ENCODE measurements at regions not wholly inside any gene's neighbourhood (a gene's known extent, or its start where the extent isn't known, plus 50 kb on each side); places are given as distances from the start of the nearest gene placed in this dataset.
A peak's percentile ranks its signal among the peaks of the same experiment; 100 is the strongest.

- DNase-seq (ENCODE audit: low read depth), result no peak
- no peak for TF ChIP-seq CTCF (IDR thresholded peaks at IDR 0.05; ENCODE audit: insufficient read depth, low read depth, low read length, missing control alignments)
- H3K4me3 ChIP-seq (ENCODE audit: low read length), result no peak overlapping the region
These were observed 215.3 kb downstream of the RBFOX3 start for GRCh38 chr17:79395545-79395944.

DNA sequence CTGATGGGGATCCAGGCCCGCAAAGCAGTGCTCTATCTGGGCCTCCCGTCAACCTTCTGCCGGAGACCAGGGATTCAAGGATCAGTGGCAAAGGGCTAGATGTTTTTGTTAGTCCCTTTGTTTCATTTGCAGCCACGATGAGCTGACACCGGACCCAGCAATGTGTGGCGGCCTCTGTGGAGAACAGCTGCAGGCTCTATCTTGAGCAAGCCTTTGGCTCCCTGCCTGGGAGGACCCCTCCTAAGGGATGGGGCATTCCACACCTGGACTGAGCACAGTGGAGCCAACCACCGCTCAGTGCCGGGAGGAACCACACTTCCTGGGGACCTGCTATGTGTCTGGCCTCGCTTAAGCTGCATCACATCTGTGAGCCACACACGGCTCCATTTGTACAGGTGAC lies 215.8 kb downstream of the RBFOX3 start:
- no peak overlapping the region for H3K4me3 ChIP-seq (ENCODE audit: low read length)
- no peak for TF ChIP-seq CTCF (IDR thresholded peaks at IDR 0.05; ENCODE audit: insufficient read depth, low read depth, low read length, missing control alignments)
- no peak for DNase-seq (ENCODE audit: low read depth)

DNA sequence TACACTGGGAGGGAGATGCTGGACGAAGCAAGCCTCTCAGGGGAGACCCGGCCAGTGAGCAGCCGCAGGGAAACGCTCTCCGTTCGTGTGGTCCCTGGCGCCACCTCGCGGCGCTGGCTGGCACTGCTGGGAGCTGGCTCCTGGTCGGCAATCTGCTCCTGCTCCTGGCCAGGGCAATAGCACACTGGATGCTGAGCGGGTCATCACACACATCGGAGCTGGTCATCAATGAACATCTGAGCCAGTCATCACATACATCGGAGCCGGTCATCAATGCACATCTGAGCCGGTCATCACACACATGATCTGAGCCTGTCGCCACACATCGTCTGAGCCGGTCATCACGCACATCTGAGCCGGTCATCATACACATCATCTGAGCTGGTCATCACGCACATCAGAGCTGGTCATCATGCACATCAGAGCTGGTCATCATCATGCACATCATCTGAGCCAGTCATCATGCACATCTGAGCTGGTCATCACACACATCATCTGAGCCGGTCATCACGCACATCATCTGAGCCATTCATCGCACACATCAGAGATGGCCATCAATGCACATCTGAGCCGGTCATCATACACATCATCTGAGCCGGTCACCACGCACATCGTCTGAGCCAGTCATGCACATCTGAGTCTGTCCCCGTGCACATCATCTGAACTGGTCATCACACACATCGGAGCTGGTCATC lies 217.3 kb downstream of the RBFOX3 start:
- DNase-seq (ENCODE audit: low read depth), result peak; percentile 62
- TF ChIP-seq CTCF (IDR thresholded peaks at IDR 0.05; ENCODE audit: insufficient read depth, low read depth, low read length, missing control alignments), result peak; percentile 93
- H3K4me3 ChIP-seq (ENCODE audit: low read length), result no peak overlapping the region

- no peak overlapping the region for H3K4me3 ChIP-seq (ENCODE audit: low read length)
- DNase-seq (ENCODE audit: low read depth), result peak; percentile 1
- TF ChIP-seq CTCF (IDR thresholded peaks at IDR 0.05; ENCODE audit: insufficient read depth, low read depth, low read length, missing control alignments), result no peak
These were observed 218.3 kb downstream of the RBFOX3 start for GRCh38 chr17:79392598-79392997.

DNA sequence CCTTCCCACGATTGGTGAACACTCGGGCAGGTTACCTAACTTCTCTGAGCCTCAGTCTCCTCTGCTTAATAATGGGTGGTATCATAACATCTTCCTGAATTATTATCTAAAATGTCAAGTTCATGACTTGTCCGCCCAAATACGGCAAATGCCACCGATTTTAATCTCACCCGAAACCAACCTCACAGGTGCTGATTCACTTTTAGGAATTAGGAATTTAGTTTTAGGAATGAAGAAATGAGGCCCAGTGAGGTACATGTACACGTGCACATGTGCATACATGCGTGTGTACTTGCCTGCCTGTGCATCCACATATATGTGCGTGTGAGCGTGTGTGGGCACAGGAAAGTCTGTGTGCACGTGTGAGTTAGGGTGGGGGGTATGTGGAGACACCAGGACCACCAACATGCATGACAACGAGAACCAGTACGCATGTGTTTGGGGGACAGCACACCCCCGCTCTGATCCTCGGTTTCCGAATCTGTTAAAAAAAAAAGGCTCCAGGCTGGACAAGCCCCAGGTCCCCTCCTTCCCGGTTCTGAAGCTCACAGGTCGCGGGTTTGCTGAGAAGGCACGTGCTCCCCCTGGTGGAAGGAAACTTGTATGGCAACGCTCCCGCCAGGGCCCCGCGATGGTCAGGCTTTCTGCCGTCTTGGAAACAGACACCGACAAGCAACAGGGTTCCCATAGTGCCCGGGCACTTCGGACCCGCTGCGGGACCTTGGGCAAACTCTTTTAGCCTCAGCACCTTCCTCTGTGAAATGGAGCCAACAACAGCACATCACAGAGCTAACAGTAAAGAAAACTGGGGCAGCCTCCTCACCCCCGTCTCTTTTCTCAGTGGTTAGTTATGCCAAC lies 219.2 kb downstream of the RBFOX3 start:
- no peak overlapping the region for H3K4me3 ChIP-seq (ENCODE audit: low read length)
- DNase-seq (ENCODE audit: low read depth), result peak; percentile 66
- peak; percentile 88 for TF ChIP-seq CTCF (IDR thresholded peaks at IDR 0.05; ENCODE audit: insufficient read depth, low read depth, low read length, missing control alignments)

DNA sequence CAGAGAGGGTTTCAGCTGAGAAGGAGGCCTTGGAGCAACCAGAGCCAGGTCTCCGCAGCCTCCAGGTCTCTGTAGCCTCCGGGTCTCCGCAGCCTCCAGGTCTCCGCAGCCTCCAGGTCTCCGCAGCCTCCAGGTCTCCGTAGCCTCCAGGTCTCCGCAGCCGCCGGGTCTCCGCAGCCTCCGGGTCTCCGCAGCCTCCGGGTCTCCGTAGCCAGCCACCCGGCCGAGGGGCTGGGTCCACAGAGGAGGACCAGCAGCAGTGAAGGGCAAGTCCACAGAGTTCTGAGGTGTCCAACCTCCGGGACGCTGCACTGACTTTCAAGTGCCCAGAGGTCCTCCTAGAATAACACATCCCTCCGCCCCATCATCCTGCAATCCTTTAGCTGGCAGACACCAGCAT lies 221.0 kb downstream of the RBFOX3 start:
- DNase-seq (ENCODE audit: low read depth), result no peak
- H3K4me3 ChIP-seq (ENCODE audit: low read length), result no peak overlapping the region
- no peak for TF ChIP-seq CTCF (IDR thresholded peaks at IDR 0.05; ENCODE audit: insufficient read depth, low read depth, low read length, missing control alignments)
